ENCODE measurements at regions not wholly inside any gene's neighbourhood (a gene's known extent, or its start where the extent isn't known, plus 50 kb on each side); places are given as distances from the start of the nearest gene placed in this dataset.
"Not testable (repeated sequence)": the region's sequence is repeated elsewhere in the genome, so short reads cannot be mapped to it uniquely, and the experiment has no call there.

GRCh38 chr12:38197286-38197685 is 119.3 kb upstream of the ALG10B start:
- H3K9me3 Mint-ChIP-seq; CTCF ChIA-PET; H3K27me3 Mint-ChIP-seq; H3K4me1 Mint-ChIP-seq; H3K4me3 Mint-ChIP-seq; DNase-seq; H3K36me3 Mint-ChIP-seq (ENCODE audit: low read depth); POLR2A ChIA-PET; H3K27ac Mint-ChIP-seq: not testable (repeated sequence)

DNA sequence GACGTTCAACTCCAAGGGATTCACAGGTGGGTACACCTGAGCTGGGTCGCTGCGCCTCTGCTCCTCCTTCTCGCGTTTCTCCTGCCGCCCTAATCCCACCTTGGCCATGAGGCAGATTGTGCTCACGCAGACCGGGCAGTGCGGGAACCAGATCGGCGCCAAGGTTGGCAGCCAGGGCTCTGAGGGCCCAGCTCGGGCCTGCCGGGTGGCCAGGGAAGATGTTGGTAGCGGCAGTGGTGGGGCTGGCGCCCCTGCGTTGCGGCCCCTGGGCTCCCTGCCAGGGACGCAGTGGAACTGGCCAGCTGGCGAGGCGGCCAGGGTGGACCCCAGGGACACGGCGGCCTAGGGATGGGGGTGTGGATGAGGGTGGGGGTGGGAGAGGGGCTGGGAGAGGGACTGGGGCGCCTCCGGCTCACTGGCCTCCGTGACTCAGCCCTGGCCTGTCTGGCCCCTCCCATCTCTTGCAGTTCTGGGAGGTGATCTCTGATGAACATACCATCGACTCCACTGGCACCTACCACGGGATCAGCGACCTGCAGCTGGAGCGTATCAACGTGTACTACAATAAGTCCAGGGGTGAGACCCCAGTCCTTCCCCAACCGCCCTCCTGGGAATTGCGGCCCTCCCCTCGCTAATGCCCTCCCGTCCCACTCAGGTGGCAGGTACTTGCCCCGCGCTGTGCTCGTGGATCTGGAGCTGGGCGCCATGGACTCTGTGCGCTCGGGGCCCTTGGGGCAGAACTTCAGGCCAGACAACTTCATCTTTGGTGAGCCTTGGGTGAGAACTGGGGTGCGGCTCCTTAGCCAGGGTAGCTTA is 114.9 kb upstream of the ALG10B start:
- Mint-ChIP-seq H3K27me3 (no peaks in the 10 kb centered on the region), H3K4me3 (no peak overlapping the region), H3K27ac (no peak overlapping the region), H3K4me1 (no peaks in the 10 kb centered on the region), H3K36me3 (ENCODE audit: low read depth) (no peaks in the 10 kb centered on the region), H3K9me3 (peaks cover 14% of the 10 kb centered on the region)
- no peak for DNase-seq
- ChIA-PET POLR2A (no interaction called here), CTCF (no interaction called here)

DNA sequence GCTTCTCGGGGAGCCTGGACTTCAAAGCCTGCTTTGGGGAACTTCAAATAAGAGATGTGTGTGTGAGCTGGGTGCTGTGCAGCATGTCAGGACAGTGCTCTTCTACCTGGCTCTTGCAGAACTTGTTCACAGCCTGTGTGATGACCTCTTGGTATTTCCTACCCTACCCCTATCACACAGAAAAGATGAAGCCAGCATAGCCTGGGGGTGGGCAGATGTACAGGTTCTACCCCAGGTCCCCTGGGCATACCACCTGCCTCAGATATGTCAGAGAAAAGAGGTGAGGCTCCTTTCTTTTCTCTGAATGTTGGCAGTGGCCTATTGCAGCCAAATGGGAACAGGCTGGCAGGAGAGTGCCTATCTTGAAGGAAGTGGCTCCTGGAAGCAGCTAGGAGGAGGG is 111.7 kb upstream of the ALG10B start:
- Mint-ChIP-seq H3K27ac (no peak overlapping the region), H3K4me1 (no peaks in the 10 kb centered on the region), H3K27me3 (no peaks in the 10 kb centered on the region), H3K9me3 (peaks cover 16% of the 10 kb centered on the region), H3K4me3 (no peak overlapping the region), H3K36me3 (ENCODE audit: low read depth) (no peaks in the 10 kb centered on the region)
- ChIA-PET POLR2A (no interaction called here), CTCF (no interaction called here)
- no peak for DNase-seq

GRCh38 chr12:38222011-38222410 is 94.6 kb upstream of the ALG10B start:
- DNase-seq = no peak
- Mint-ChIP-seq H3K27me3 (no peaks in the 10 kb centered on the region), H3K27ac (no peak overlapping the region), H3K9me3 (peaks cover 2% of the 10 kb centered on the region), H3K36me3 (ENCODE audit: low read depth) (no peaks in the 10 kb centered on the region), H3K4me3 (no peak overlapping the region), H3K4me1 (no peaks in the 10 kb centered on the region)
- ChIA-PET POLR2A (no interaction called here), CTCF (no interaction called here)

GRCh38 chr12:38238328-38238727 is 78.2 kb upstream of the ALG10B start:
- H3K9me3 Mint-ChIP-seq; H3K4me3 Mint-ChIP-seq; POLR2A ChIA-PET; DNase-seq; H3K27ac Mint-ChIP-seq; H3K4me1 Mint-ChIP-seq; H3K36me3 Mint-ChIP-seq (ENCODE audit: low read depth); CTCF ChIA-PET; H3K27me3 Mint-ChIP-seq: not testable (repeated sequence)

GRCh38 chr12:38253778-38254177 is 62.8 kb upstream of the ALG10B start:
- no peaks in the 10 kb centered on the region for H3K27me3 Mint-ChIP-seq

GRCh38 chr12:38258411-38258810 is 58.2 kb upstream of the ALG10B start:
- Mint-ChIP-seq H3K4me3 (no peak overlapping the region), H3K27ac (no peak overlapping the region), H3K9me3 (peaks cover 20% of the 10 kb centered on the region), H3K27me3 (no peaks in the 10 kb centered on the region), H3K36me3 (ENCODE audit: low read depth) (no peaks in the 10 kb centered on the region), H3K4me1 (no peaks in the 10 kb centered on the region)
- no peak for DNase-seq
- CTCF ChIA-PET = no interaction called here
- POLR2A ChIA-PET = no interaction called here

More at GRCh38 chr12:38253778-38254177, 62.8 kb upstream of the ALG10B start:
- Mint-ChIP-seq H3K4me1 (no peaks in the 10 kb centered on the region), H3K4me3 (no peak overlapping the region), H3K36me3 (ENCODE audit: low read depth) (no peaks in the 10 kb centered on the region), H3K9me3 (peaks cover 11% of the 10 kb centered on the region), H3K27ac (no peak overlapping the region)
- POLR2A ChIA-PET = no interaction called here
- DNase-seq = no peak
- CTCF ChIA-PET = interaction anchor here (1.2 kb wide), 1 partner anchor 8 kb away, joined by 4 read pairs; no protein-coding TSS in a partner anchor
